Osteoblast (primary cell): ENCODE measurements at regions not wholly inside any gene's neighbourhood (a gene's known extent, or its start where the extent isn't known, plus 50 kb on each side); places are given as distances from the start of the nearest gene placed in this dataset.

Experiments used
- DNase-seq: peaks from one replicate; pipeline ENCODE4 v3.0.0; 2011; ENCODE audit warnings: low spot score, mixed read lengths; ENCODE audit not compliant: insufficient read length; ENCODE audit errors: missing footprints
- H2AFZ ChIP-seq: 2 replicates; pipeline ENCODE4 v1.6.0; 2011; ENCODE audit warnings: mild to moderate bottlenecking, low read length
- H3K27ac ChIP-seq: 2 replicates; pipeline ENCODE4 v1.5.1; 2011; ENCODE audit warnings: mild to moderate bottlenecking, low read depth, low read length, moderate library complexity
- H3K27me3 ChIP-seq: 2 replicates; pipeline ENCODE4 v1.6.0; 2012; ENCODE audit warnings: mild to moderate bottlenecking, control low read depth, inconsistent platforms, low read length, moderate library complexity; ENCODE audit not compliant: insufficient read depth
- H3K36me3 ChIP-seq: 2 replicates; pipeline ENCODE4 v1.5.1; 2011; ENCODE audit warnings: mild to moderate bottlenecking, low read length, control low read depth, moderate library complexity; ENCODE audit not compliant: insufficient read depth
- H3K4me1 ChIP-seq: 2 replicates; pipeline ENCODE4 v1.5.1; 2011; ENCODE audit warnings: mild to moderate bottlenecking, low read length, control low read depth, moderate library complexity; ENCODE audit not compliant: insufficient read depth
- H3K4me2 ChIP-seq: 2 replicates; pipeline ENCODE4 v1.6.0; 2011; ENCODE audit warnings: mild to moderate bottlenecking, low read length; ENCODE audit not compliant: insufficient read depth
- H3K4me3 ChIP-seq: fragments of 200-600 bp; sonication (generic); 3 replicates; pipeline ENCODE4 v1.5.1; 2012; ENCODE audit warnings: mild to moderate bottlenecking, low read length, inconsistent platforms; ENCODE audit not compliant: insufficient read depth
- H3K79me2 ChIP-seq: 2 replicates; pipeline ENCODE4 v1.6.0; 2012; ENCODE audit warnings: mild to moderate bottlenecking, low read length, control low read depth, inconsistent platforms; ENCODE audit not compliant: insufficient read depth
- H3K9me3 ChIP-seq: 2 replicates; pipeline ENCODE4 v1.5.1; 2011; ENCODE audit warnings: low read depth, low read length, control low read depth
- H4K20me1 ChIP-seq: 2 replicates; pipeline ENCODE4 v1.6.0; 2012; ENCODE audit warnings: mild to moderate bottlenecking, low read length, control low read depth; ENCODE audit not compliant: insufficient read depth
- CTCF ChIP-seq: IDR thresholded peaks from 2 replicates; pipeline ENCODE4 v1.5.1; 2011; ENCODE audit warnings: mild to moderate bottlenecking, low read depth, low read length, moderate library complexity; ENCODE audit errors: extremely low read depth

- H3K79me2 ChIP-seq: no peaks in the 10 kb centered on the region
- no peak for DNase-seq
- no peaks in the 10 kb centered on the region for H3K27me3 ChIP-seq
- H3K4me2 ChIP-seq: no peak overlapping the region
- no peaks in the 10 kb centered on the region for H3K9me3 ChIP-seq
- no peak overlapping the region for H3K4me3 ChIP-seq
- H3K27ac ChIP-seq: no peak overlapping the region
- TF ChIP-seq CTCF: no peak
- H3K4me1 ChIP-seq: no peaks in the 10 kb centered on the region
- H3K36me3 ChIP-seq: no peaks in the 10 kb centered on the region
- no peak overlapping the region for H2AFZ ChIP-seq
- no peaks in the 10 kb centered on the region for H4K20me1 ChIP-seq
Observed at GRCh38 chr9:88801214-88801796, 190.0 kb upstream of the S1PR3 start.

- Histone ChIP-seq H3K79me2 (no peaks in the 10 kb centered on the region), H3K9me3 (no peaks in the 10 kb centered on the region), H3K36me3 (no peaks in the 10 kb centered on the region), H2AFZ (no peak overlapping the region), H3K27ac (no peak overlapping the region), H3K4me3 (no peak overlapping the region), H3K4me2 (no peak overlapping the region), H3K4me1 (no peaks in the 10 kb centered on the region), H4K20me1 (no peaks in the 10 kb centered on the region), H3K27me3 (no peaks in the 10 kb centered on the region)
- TF ChIP-seq CTCF: no peak
- DNase-seq: no peak
Observed at GRCh38 chr9:88802533-88802932, 188.7 kb upstream of the S1PR3 start.

GRCh38 chr9:88803546-88804253, 187.6 kb upstream of the S1PR3 start:
- no peak overlapping the region for H3K4me2 ChIP-seq
- H3K79me2 ChIP-seq: no peaks in the 10 kb centered on the region
- H3K27me3 ChIP-seq: no peaks in the 10 kb centered on the region
- no peak for DNase-seq
- H3K36me3 ChIP-seq: no peaks in the 10 kb centered on the region
- no peaks in the 10 kb centered on the region for H3K9me3 ChIP-seq
- no peak overlapping the region for H3K27ac ChIP-seq
- H4K20me1 ChIP-seq: no peaks in the 10 kb centered on the region
- no peaks in the 10 kb centered on the region for H3K4me1 ChIP-seq
- TF ChIP-seq CTCF: no peak
- no peak overlapping the region for H2AFZ ChIP-seq
- H3K4me3 ChIP-seq: no peak overlapping the region

GRCh38 chr9:88804254-88804596, 187.0 kb upstream of the S1PR3 start:
- Histone ChIP-seq H3K27me3 (no peaks in the 10 kb centered on the region), H3K4me3 (no peak overlapping the region), H3K4me1 (no peaks in the 10 kb centered on the region), H3K36me3 (no peaks in the 10 kb centered on the region), H4K20me1 (no peaks in the 10 kb centered on the region), H3K9me3 (no peaks in the 10 kb centered on the region), H3K79me2 (no peaks in the 10 kb centered on the region), H3K4me2 (no peak overlapping the region), H3K27ac (no peak overlapping the region), H2AFZ (no peak overlapping the region)
- peak; percentile 62 for DNase-seq
- TF ChIP-seq CTCF: no peak
